Nephron progenitor cell (in vitro differentiated cells): ENCODE measurements at regions not wholly inside any gene's neighbourhood (a gene's known extent, or its start where the extent isn't known, plus 50 kb on each side); places are given as distances from the start of the nearest gene placed in this dataset.

ENCODE experiments used
- DNase-seq: peaks from one replicate; pipeline ENCODE4 v3.0.0; 2021
- H3K27ac Mint-ChIP-seq: 2 replicates; pipeline ENCODE4 v1.8.0; 2021; ENCODE audit warnings: mild to moderate bottlenecking, moderate library complexity, mixed read lengths
- H3K27me3 Mint-ChIP-seq: 2 replicates; pipeline ENCODE4 v1.8.0; 2021; ENCODE audit warnings: mild to moderate bottlenecking, low read depth, mixed read lengths; ENCODE audit not compliant: poor library complexity
- H3K36me3 Mint-ChIP-seq: 2 replicates; pipeline ENCODE4 v1.8.0; 2021; ENCODE audit warnings: low read depth, mixed read lengths
- H3K4me1 Mint-ChIP-seq: 2 replicates; pipeline ENCODE4 v1.8.0; 2021; ENCODE audit warnings: mixed read lengths
- H3K4me3 Mint-ChIP-seq: 2 replicates; pipeline ENCODE4 v1.8.0; 2021; ENCODE audit warnings: mild to moderate bottlenecking, moderate library complexity, mixed read lengths
- H3K9me3 Mint-ChIP-seq: 2 replicates; pipeline ENCODE4 v1.8.0; 2021; ENCODE audit warnings: mild to moderate bottlenecking, moderate library complexity, mixed read lengths
- CTCF ChIP-seq: fragments of 200-600 bp; sonication (generic); IDR thresholded peaks from 2 replicates; pipeline ENCODE4 v1.5.0; 2021; ENCODE audit warnings: antibody characterized with exemption

GRCh38 chr16:64711026-64711425 lies 410.8 kb downstream of the CDH11 start:
- no peak overlapping the region for H3K27ac Mint-ChIP-seq
- no peak for TF ChIP-seq CTCF
- no peak for DNase-seq
- H3K9me3 Mint-ChIP-seq = no peaks in the 10 kb centered on the region
- H3K4me3 Mint-ChIP-seq = no peak overlapping the region
- no peaks in the 10 kb centered on the region for H3K4me1 Mint-ChIP-seq
- no peaks in the 10 kb centered on the region for H3K36me3 Mint-ChIP-seq
- H3K27me3 Mint-ChIP-seq = peaks cover 4% of the 10 kb centered on the region

- peaks cover 6% of the 10 kb centered on the region for H3K4me1 Mint-ChIP-seq
- no peaks in the 10 kb centered on the region for H3K36me3 Mint-ChIP-seq
- no peak for TF ChIP-seq CTCF
- DNase-seq = no peak
- no peak overlapping the region for H3K4me3 Mint-ChIP-seq
- H3K27ac Mint-ChIP-seq = no peak overlapping the region
- no peaks in the 10 kb centered on the region for H3K27me3 Mint-ChIP-seq
- H3K9me3 Mint-ChIP-seq = no peaks in the 10 kb centered on the region
Measured at GRCh38 chr16:64705443-64705842, 416.4 kb downstream of the CDH11 start.

GRCh38 chr16:64704386-64704785 lies 417.5 kb downstream of the CDH11 start:
- Mint-ChIP-seq H3K4me3 (no peak overlapping the region), H3K4me1 (peaks cover 6% of the 10 kb centered on the region), H3K36me3 (no peaks in the 10 kb centered on the region), H3K9me3 (no peaks in the 10 kb centered on the region), H3K27ac (no peak overlapping the region), H3K27me3 (no peaks in the 10 kb centered on the region)
- no peak for TF ChIP-seq CTCF
- DNase-seq = no peak

GRCh38 chr16:64702415-64702814 lies 419.4 kb downstream of the CDH11 start:
- no peaks in the 10 kb centered on the region for H3K36me3 Mint-ChIP-seq
- peaks cover 6% of the 10 kb centered on the region for H3K4me1 Mint-ChIP-seq
- no peak for DNase-seq
- no peak for TF ChIP-seq CTCF
- no peak overlapping the region for H3K27ac Mint-ChIP-seq
- H3K9me3 Mint-ChIP-seq = no peaks in the 10 kb centered on the region
- no peaks in the 10 kb centered on the region for H3K27me3 Mint-ChIP-seq
- H3K4me3 Mint-ChIP-seq = no peak overlapping the region

- H3K27me3 Mint-ChIP-seq = no peaks in the 10 kb centered on the region
- no peaks in the 10 kb centered on the region for H3K36me3 Mint-ChIP-seq
- TF ChIP-seq CTCF = no peak
- H3K4me1 Mint-ChIP-seq = peaks cover 6% of the 10 kb centered on the region
- H3K9me3 Mint-ChIP-seq = no peaks in the 10 kb centered on the region
- no peak overlapping the region for H3K4me3 Mint-ChIP-seq
- DNase-seq = no peak
- H3K27ac Mint-ChIP-seq = no peak overlapping the region
Measured at GRCh38 chr16:64700628-64701027, 421.2 kb downstream of the CDH11 start.

GRCh38 chr16:64696866-64697265 lies 425.0 kb downstream of the CDH11 start:
- Mint-ChIP-seq H3K27ac (no peak overlapping the region), H3K4me1 (peaks cover 4% of the 10 kb centered on the region), H3K4me3 (no peak overlapping the region), H3K9me3 (no peaks in the 10 kb centered on the region), H3K36me3 (no peaks in the 10 kb centered on the region), H3K27me3 (no peaks in the 10 kb centered on the region)
- DNase-seq = no peak
- no peak for TF ChIP-seq CTCF
